ENCODE measurements at regions not wholly inside any gene's neighbourhood (a gene's known extent, or its start where the extent isn't known, plus 50 kb on each side); places are given as distances from the start of the nearest gene placed in this dataset.
"Not testable (repeated sequence)": the region's sequence is repeated elsewhere in the genome, so short reads cannot be mapped to it uniquely, and the experiment has no call there.

DNA sequence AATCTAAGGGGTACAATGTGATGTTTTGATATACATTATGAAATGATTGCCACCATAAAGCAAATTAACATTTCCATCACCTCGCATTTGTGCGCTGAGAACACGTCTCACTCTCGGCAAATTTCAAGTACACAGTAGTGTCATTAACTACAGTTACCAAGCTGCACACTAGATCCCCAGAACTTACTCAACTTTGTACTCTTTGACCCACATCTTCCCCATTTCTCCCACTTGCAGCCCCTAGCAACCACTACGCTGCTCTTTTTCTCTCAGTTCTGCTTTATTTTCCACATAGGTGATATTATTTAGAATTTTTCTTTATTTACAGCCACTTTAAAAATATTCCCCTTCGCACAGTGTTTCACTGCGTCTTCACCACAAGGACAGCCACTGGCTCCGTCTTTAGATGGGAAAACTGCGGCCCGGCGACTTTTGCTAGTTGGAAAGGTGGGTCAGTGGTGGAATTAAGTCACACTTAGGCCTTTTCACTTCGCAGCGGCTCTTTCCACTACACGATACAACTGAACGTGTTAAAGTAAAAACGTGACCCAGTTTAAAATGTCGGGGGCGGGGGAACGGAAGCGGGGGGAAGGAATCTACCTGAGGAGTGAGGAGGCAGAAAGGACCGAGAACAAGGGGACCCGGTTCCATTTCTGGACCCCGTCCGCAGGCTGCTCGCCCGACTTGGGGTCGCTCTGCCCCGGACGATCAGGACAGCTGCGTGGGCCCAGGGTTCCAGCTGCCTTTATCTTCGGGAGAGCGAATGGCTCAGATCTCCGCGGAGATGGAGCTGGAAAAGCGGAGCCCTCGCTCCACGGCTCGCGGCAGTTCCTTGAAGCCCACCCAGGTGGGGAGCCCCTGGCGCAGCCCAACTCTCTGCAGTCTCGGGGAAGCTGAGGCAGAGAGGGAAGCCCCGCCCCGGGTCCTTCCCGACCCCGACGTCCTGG lies 486.1 kb downstream of the UQCRFS1 start:
- no peak for DNase-seq

- no peak for DNase-seq
Measured at GRCh38 chr19:28718909-28719308, 494.0 kb downstream of the UQCRFS1 start.

DNA sequence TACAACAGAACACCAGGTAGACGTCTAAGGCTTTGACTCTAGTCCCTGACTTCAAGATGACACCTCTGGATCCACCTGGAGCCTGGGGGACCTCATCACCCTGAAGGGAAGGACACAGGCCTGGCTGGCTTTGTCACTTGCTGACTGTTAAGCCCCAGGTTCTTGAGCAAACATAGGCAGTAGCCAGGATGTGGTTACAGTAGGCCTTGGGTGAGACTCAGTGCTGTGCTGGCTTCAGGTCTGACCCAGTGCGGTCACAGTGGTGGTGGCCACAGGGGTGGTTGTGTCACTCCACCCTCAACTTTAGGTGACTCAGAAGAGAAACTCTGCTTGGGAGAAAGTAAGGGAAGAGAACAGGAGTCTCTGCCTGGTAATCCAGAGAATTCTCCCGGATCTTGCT lies 497.8 kb downstream of the UQCRFS1 start:
- no peak for DNase-seq

DNA sequence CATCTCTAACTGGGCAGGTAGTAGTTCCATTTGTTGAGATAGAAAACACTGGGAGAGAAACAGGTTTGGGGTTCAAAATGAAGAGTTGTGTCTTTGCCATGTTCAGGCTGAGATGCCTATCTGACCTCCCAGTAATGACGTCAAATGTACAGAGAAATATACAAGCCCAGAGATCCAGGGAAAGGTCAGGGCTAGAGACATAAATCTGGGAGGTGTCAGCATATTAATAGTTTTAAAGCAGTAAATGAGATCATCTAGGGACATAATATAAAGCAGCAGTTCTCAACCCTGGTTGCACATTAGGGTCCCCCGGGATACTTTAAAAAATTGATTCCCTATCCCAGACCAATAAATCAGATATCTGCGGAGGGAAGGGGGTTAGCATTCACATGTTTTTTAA lies 501.5 kb downstream of the UQCRFS1 start:
- no peak for DNase-seq

- no peak for DNase-seq
Measured at GRCh38 chr19:28710278-28710677, 502.7 kb downstream of the UQCRFS1 start.

GRCh38 chr19:28706693-28707092 lies 506.3 kb downstream of the UQCRFS1 start:
- no peak for DNase-seq

- peak; percentile 45 for DNase-seq
Measured at GRCh38 chr19:28705008-28705407, 507.9 kb downstream of the UQCRFS1 start.

- DNase-seq = no peak
Measured at GRCh38 chr19:28703400-28703956, 509.5 kb downstream of the UQCRFS1 start.

DNA sequence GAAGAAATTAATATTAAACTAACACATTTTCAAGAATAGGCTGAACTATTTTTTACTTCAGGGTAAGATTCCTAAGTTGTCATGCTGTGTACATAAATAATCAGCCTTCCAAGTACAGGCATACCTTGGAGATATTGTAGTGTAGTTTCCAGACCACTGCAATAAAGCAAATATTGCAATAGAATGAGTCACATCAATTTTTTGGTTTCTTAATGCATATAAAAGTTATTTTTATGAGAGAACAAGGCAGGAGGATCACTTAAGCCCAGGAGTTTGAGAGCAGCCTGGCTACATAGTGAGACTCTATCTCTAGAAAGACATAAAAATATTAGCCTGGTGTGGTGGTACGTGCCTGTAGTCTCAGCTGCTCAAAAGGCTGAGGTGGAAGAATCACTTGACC lies 511.5 kb downstream of the UQCRFS1 start:
- no peak for DNase-seq

DNA sequence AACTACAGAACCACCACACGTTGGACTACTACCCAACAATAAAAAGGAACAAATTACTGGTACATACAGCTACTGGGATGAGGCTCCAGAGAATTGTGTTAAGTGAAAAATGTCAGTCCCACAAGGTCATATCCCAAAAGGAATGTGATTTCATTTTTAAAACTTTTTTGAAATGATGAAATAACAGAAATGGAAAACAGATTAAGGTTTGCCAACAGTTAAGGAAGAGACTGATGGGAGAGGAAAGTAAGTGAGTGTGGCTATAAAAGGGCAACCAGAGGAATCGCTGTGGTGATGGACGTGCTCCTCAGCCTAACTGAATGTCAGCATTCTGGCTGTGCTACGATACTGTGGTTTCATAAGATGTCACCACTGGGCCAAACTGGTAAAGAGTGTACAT lies 512.8 kb downstream of the UQCRFS1 start:
- no peak for DNase-seq

DNA sequence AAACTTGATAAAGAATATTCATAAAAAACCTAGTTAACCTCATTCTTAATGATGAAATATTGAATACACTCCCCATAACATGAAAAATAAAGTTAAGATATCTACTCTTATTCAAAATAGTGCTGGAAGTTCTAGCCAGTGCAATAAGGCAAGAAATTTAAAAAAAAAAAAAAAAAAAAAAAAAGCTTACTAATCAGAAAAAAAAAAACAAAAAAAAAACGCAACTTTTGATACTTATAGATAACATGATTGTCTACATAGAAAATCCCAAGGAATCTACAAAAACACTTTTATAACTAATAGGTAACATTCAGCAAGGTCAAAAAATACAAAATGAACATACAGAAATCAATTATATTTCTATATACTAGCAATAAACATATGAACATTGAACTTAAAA lies 515.6 kb downstream of the UQCRFS1 start:
- no peak for DNase-seq

DNA sequence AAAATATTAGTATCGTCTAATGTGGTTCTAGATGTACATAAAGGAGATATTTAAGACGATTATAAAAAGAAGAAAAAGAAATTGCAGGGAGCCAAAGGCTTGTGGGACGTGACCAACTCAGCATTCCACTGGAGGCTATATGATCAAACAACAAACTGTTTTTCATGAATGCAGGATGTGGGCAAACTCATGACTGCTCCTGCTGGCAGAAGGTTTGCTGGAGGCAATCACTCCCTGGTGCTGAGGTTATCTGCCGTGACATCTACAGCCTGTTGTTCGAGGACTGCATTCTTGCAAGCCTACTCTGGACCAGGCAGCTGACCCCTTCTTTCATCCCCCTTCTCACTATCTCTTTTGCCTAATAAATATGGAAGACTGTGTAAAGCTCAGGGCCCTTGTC lies 518.1 kb downstream of the UQCRFS1 start:
- DNase-seq = no peak

GRCh38 chr19:28691683-28692082 lies 521.3 kb downstream of the UQCRFS1 start:
- DNase-seq = no peak

DNA sequence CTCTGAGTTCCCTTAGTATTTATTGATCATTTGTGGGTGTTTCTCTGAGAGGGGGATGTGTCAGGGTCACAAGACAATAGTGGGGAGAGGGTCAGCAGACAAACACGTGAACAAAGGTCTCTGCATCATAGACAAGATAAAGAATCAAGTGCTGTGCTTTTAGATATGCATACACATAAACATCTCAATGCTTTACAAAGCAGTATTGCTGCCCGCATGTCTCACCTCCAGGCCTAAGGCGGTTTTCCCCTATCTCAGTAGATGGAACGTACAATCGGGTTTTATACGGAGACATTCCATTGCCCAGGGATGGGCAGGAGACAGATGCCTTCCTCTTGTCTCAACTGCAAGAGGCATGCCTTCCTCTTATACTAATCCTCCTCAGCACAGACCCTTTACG lies 523.5 kb downstream of the UQCRFS1 start:
- DNase-seq = not testable (repeated sequence)

DNA sequence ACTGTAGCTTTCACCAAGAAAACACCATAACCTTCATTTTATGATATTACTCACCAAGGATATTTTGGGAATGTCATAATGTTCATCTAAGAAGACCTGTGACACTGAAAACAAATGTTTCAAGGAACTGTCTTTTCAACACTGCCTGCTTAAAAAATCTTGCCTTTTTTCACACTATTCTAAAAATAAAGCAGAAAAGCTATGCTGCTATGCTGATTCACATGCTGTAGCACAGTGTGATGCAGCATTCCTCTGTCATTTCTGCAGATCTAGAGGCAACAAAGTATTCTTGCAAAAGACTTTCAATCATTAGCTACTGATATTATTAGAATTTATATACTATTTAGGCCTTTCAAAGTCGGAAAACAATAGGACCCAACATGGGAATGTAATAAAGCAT lies 525.7 kb downstream of the UQCRFS1 start:
- DNase-seq = no peak

- DNase-seq = no peak
Measured at GRCh38 chr19:28686756-28687155, 526.2 kb downstream of the UQCRFS1 start.

DNA sequence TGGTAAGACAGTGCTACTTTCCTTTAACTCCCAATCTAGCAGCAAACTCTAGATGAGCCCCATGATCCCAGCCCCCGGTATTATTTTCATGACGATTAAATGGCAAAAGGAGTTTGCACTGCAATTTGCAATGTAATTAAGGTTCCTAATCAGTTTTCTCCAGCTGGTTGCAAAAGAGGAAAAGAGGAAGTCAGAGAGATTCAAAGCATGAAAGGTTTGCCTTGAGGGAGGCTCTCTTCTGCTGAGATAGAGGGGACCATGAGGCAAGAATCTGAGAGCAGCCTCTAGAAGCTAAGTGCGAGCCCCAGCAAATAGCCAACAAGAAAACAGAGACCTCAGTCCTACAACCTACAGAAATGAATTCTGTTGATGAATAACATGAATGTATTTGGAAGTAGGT lies 527.1 kb downstream of the UQCRFS1 start:
- DNase-seq = no peak

- DNase-seq = not testable (repeated sequence)
Measured at GRCh38 chr19:28685077-28685476, 527.9 kb downstream of the UQCRFS1 start.

- DNase-seq = no peak
Measured at GRCh38 chr19:28680111-28680510, 532.8 kb downstream of the UQCRFS1 start.

- no peak for DNase-seq
Measured at GRCh38 chr19:28670836-28671235, 542.1 kb downstream of the UQCRFS1 start.

GRCh38 chr19:28669804-28670203 lies 543.1 kb downstream of the UQCRFS1 start:
- no peak for DNase-seq

DNA sequence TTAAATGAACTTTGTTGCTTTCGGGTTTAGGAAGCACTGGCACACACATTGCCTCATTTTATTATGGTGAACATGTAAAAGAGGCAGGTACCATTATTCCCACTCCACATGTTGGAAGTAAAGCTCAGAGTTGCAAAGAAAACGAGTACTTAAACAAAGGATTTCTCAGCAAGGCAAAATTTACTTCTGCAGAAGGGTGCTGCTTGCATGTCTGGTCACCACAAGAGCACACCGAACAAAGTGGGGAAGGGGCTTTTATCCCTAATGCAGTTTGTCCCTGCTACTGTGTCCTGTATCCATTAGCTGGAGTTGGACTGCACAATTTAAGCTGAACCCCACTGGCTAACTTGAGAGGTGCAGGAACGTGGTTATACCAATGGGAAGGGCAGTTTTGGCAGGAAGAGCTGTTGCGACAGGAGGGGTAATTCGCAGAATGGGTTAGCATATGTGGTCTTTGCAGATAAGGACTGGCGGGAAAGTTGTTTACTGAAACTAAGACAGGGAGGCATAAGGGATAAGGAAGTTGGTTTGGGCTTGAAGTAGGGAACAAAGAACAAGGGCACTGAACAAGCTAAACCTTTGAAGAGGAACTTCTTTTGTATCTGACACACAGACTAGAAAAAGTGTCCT lies 545.5 kb downstream of the UQCRFS1 start:
- DNase-seq = no peak

DNA sequence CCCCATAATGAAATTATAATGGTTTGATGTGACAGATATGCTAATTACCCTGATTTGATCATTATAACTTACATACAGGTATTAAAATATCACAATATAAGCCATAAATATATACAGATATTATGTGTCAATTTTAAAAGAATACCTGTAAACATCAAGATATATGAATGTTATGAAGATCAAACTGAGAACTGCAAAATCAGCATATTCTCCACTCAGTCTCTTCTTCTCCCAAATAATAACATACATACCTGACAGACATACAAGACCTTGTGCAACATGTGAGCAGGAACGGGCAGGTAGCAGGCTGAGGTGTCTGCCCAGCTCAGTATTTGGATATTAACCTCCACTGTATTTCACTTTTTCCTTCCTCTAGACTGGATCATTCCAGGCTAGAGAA lies 547.2 kb downstream of the UQCRFS1 start:
- no peak for DNase-seq

GRCh38 chr19:28656644-28657043 lies 556.3 kb downstream of the UQCRFS1 start:
- no peak for DNase-seq

All from T1000 (cell line).